PC-9 (cell line): ENCODE measurements at regions not wholly inside any gene's neighbourhood (a gene's known extent, or its start where the extent isn't known, plus 50 kb on each side); places are given as distances from the start of the nearest gene placed in this dataset.
A peak's percentile ranks its signal among the peaks of the same experiment; 100 is the strongest.

Source experiments
- BruUV-seq: library from RNA; stranded (reverse); fragments of 400-500 nt; replicated peaks from 2 replicates; lab custom pipeline; 2021; lab: Mats Ljungman, UMichigan
- CTCF ChIA-PET: fragments of 300-600 bp; sonication (Branson Sonifier 250); formaldehyde crosslinking; loops from one replicate; lab custom pipeline; 2022; ENCODE audit warnings: antibody characterized with exemption; lab: Charles Lee
- POLR2A ChIA-PET: fragments of 300-600 bp; sonication (Branson Sonifier 250); formaldehyde crosslinking; loops from one replicate; lab custom pipeline; 2022; ENCODE audit warnings: antibody characterized with exemption; ENCODE audit not compliant: unreplicated experiment; lab: Charles Lee
- DNase-seq, 2 experiments: peaks; one replicate each; pipeline versions ENCODE4 v3.0.0 to v3.0.0-alpha.2; 2015 to 2022; ENCODE audit warnings: mixed read lengths in 1 of 2
- H2AFZ ChIP-seq: fragments of 200-600 bp; sonication (generic); 2 replicates; pipeline ENCODE4 v1.8.1; 2017; ENCODE audit warnings: antibody characterized with exemption
- H3F3A ChIP-seq: fragments of 200-600 bp; sonication (generic); 2 replicates; pipeline ENCODE4 v1.8.1; 2017; ENCODE audit warnings: antibody characterized with exemption, mild to moderate bottlenecking, low read depth; ENCODE audit not compliant: insufficient read depth
- H3K27ac ChIP-seq: fragments of 200-600 bp; sonication (generic); 2 replicates; pipeline ENCODE4 v1.6.1; 2016; ENCODE audit warnings: mixed run types
- H3K27me3 ChIP-seq: fragments of 200-600 bp; sonication (generic); 2 replicates; pipeline ENCODE4 v1.6.1; 2016; ENCODE audit warnings: low read depth, mixed run types; ENCODE audit not compliant: insufficient read depth
- H3K36me3 ChIP-seq: fragments of 200-600 bp; sonication (generic); 2 replicates; pipeline ENCODE4 v1.6.1; 2016; ENCODE audit warnings: low read depth, mixed run types
- H3K4me1 ChIP-seq: fragments of 200-600 bp; sonication (generic); replicated peaks from 2 replicates; pipeline ENCODE4 v1.6.1; 2016; ENCODE audit warnings: mixed run types; ENCODE audit not compliant: insufficient read depth
- H3K4me2 ChIP-seq: fragments of 200-600 bp; sonication (generic); 2 replicates; pipeline ENCODE4 v1.6.1; 2017; ENCODE audit warnings: mixed run types
- H3K4me3 ChIP-seq: fragments of 200-600 bp; sonication (generic); 2 replicates; pipeline ENCODE4 v1.6.1; 2016; ENCODE audit warnings: mixed run types
- H3K79me2 ChIP-seq: fragments of 200-600 bp; sonication (generic); 2 replicates; pipeline ENCODE4 v1.6.1; 2017; ENCODE audit warnings: low read depth, mixed run types
- H3K9me2 ChIP-seq: fragments of 200-600 bp; sonication (generic); 2 replicates; pipeline ENCODE4 v1.8.1; 2017; ENCODE audit warnings: mild to moderate bottlenecking; ENCODE audit not compliant: insufficient read depth
- H3K9me3 ChIP-seq: fragments of 200-600 bp; sonication (generic); 2 replicates; pipeline ENCODE4 v1.8.1; 2016; ENCODE audit warnings: low read depth; ENCODE audit not compliant: insufficient read depth
- H4K20me1 ChIP-seq: fragments of 200-600 bp; sonication (generic); 2 replicates; pipeline ENCODE4 v1.8.1; 2017; ENCODE audit not compliant: insufficient read depth
- CTCF ChIP-seq: fragments of 200-600 bp; sonication (generic); conservative IDR thresholded peaks from 2 replicates; pipeline ENCODE4 v1.6.1; 2017; ENCODE audit warnings: mixed run types, antibody characterized with exemption, mild to moderate bottlenecking, moderate library complexity
- EZH2 ChIP-seq: fragments of 200-600 bp; sonication (generic); IDR thresholded peaks from 2 replicates; pipeline ENCODE4 v1.8.0; 2017; ENCODE audit warnings: antibody characterized with exemption, low read depth
- intact Hi-C: fragments of 100-400 bp; cut with micrococcal nuclease; formaldehyde crosslinking; loops from one replicate; pipeline ENCODE4 v1.10.0; 2022; ENCODE audit not compliant: unreplicated experiment

DNA sequence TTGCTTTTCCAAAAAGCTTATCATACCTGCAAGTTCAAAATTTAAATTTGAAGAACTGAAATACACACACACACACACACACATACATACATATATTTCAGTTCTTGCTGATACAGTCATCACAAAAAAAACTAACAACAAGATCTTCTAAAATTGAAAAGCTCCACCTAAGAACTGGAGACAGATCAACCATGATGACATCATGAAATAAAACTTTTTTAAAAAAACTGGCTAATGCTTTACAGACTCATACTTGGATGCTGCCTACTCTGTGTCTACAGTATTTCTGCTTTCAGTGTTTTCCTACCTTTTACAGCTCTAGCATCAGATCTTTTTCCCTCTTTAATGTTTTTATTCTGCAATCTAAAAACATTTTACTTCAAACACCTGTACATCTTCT is 261.4 kb downstream of the DIO2 start:
- TF ChIP-seq CTCF (no peak), EZH2 (no peak)

DNA sequence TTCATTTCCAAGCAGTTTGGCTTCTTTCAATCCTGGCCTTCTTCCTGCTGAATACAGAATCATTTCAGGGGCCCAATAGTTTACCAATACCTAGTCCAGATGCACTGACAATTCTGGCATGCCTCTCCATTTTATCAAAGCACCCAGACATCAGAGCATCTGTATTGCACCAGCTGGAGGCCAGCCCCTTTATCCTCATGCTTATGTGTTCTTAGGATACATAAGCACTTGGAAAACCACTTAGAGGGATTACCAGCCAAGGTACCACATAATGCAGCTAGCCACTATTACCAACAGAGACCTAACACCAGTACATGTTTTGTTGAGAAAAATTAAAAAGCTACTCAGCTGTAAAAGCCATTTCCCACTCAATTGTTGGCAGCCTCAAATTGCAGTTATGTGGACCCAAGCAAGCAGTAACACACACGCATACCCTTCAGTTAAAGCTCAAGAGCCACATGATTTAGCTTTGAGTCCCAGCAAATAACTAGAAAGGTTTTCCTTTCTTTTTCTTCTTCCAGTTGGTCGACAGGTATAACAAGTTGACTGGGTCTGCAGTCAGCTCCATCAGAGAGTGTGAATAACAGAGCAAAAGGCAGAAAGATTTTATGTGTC is 263.8 kb downstream of the DIO2 start:
- TF ChIP-seq EZH2 = no peak
- no peak overlapping the region for H3K4me3 ChIP-seq
- CTCF ChIA-PET = no interaction called here

More for the DNA sequence above, 261.4 kb downstream of the DIO2 start:
- Histone ChIP-seq H4K20me1 (no peaks in the 10 kb centered on the region), H3K4me3 (no peak overlapping the region), H3K27me3 (peaks cover 9% of the 10 kb centered on the region; the same call in 1 of the 2 replicates), H3F3A (no peaks in the 10 kb centered on the region), H3K9me2 (no peaks in the 10 kb centered on the region), H3K27ac (no peak overlapping the region), H3K36me3 (no peaks in the 10 kb centered on the region), H3K9me3 (no peaks in the 10 kb centered on the region), H3K4me1 (no peaks in the 10 kb centered on the region), H3K79me2 (no peaks in the 10 kb centered on the region), H2AFZ (no peak overlapping the region), H3K4me2 (no peak overlapping the region)
- POLR2A ChIA-PET = no interaction called here
- CTCF ChIA-PET = interaction anchor here (0.6 kb wide), 1 partner anchor 76 kb away, joined by 8 read pairs; no protein-coding TSS in a partner anchor
- no TSS peak for BruUV-seq
- DNase-seq = no peak
- intact Hi-C loops = no loop called here

GRCh38 chr14:79939235-79939634 is 272.1 kb downstream of the DIO2 start:
- no peak overlapping the region for H3K4me2 ChIP-seq
- TF ChIP-seq EZH2 = no peak
- no peak for TF ChIP-seq CTCF
- H3K9me2 ChIP-seq = no peaks in the 10 kb centered on the region
- no TSS peak for BruUV-seq
- H3K4me1 ChIP-seq = no peaks in the 10 kb centered on the region
- H3K4me3 ChIP-seq = no peak overlapping the region
- no peak overlapping the region for H3K27ac ChIP-seq
- no peak overlapping the region for H2AFZ ChIP-seq
- POLR2A ChIA-PET = no interaction called here
- no peaks in the 10 kb centered on the region for H3K79me2 ChIP-seq
- intact Hi-C loops = no loop called here
- no peak for DNase-seq
- H3K36me3 ChIP-seq = no peaks in the 10 kb centered on the region
- H4K20me1 ChIP-seq = no peaks in the 10 kb centered on the region
- CTCF ChIA-PET = no interaction called here
- no peaks in the 10 kb centered on the region for H3F3A ChIP-seq
- no peaks in the 10 kb centered on the region for H3K9me3 ChIP-seq
- H3K27me3 ChIP-seq = peaks cover 4% of the 10 kb centered on the region

More for the DNA sequence above, 263.8 kb downstream of the DIO2 start:
- Histone ChIP-seq H3K4me1 (no peaks in the 10 kb centered on the region), H3K27ac (no peak overlapping the region), H3K4me2 (no peak overlapping the region), H3K9me2 (no peaks in the 10 kb centered on the region), H3K79me2 (no peaks in the 10 kb centered on the region), H4K20me1 (no peaks in the 10 kb centered on the region), H3K9me3 (no peaks in the 10 kb centered on the region), H3F3A (no peaks in the 10 kb centered on the region), H3K27me3 (peaks cover 9% of the 10 kb centered on the region; the same call in 1 of the 2 replicates), H3K36me3 (no peaks in the 10 kb centered on the region), H2AFZ (0 out of 2 replicates have a peak overlapping the region, but pooled peaks have one; percentile 13)
- POLR2A ChIA-PET = no interaction called here
- no TSS peak for BruUV-seq
- no peak for DNase-seq
- intact Hi-C loops = no loop called here

GRCh38 chr14:79938185-79938584 is 273.1 kb downstream of the DIO2 start:
- no peak overlapping the region for H3K4me3 ChIP-seq
- intact Hi-C loops = no loop called here
- POLR2A ChIA-PET = no interaction called here
- no peak overlapping the region for H2AFZ ChIP-seq
- DNase-seq = no peak
- no TSS peak for BruUV-seq
- H4K20me1 ChIP-seq = no peaks in the 10 kb centered on the region
- no peak overlapping the region for H3K4me2 ChIP-seq
- no peaks in the 10 kb centered on the region for H3K4me1 ChIP-seq
- H3K79me2 ChIP-seq = no peaks in the 10 kb centered on the region
- CTCF ChIA-PET = no interaction called here
- H3F3A ChIP-seq = no peaks in the 10 kb centered on the region
- no peak for TF ChIP-seq EZH2
- TF ChIP-seq CTCF = no peak
- no peaks in the 10 kb centered on the region for H3K36me3 ChIP-seq
- H3K27ac ChIP-seq = no peak overlapping the region
- H3K9me2 ChIP-seq = no peaks in the 10 kb centered on the region
- H3K27me3 ChIP-seq = peaks cover 4% of the 10 kb centered on the region
- H3K9me3 ChIP-seq = no peaks in the 10 kb centered on the region
